Glutamatergic neuron (in vitro differentiated cells): ENCODE measurements at regions not wholly inside any gene's neighbourhood (a gene's known extent, or its start where the extent isn't known, plus 50 kb on each side); places are given as distances from the start of the nearest gene placed in this dataset.

Experiments used
- DNase-seq: peaks from one replicate; pipeline ENCODE4 v3.0.0; 2022
- H3K27ac Mint-ChIP-seq: one replicate; pipeline ENCODE4 v1.8.0; 2020; ENCODE audit warnings: mild to moderate bottlenecking, mixed read lengths, inconsistent platforms; ENCODE audit not compliant: unreplicated experiment
- H3K27me3 Mint-ChIP-seq: one replicate; pipeline ENCODE4 v1.8.0; 2020; ENCODE audit warnings: mild to moderate bottlenecking, moderate library complexity, mixed read lengths, inconsistent platforms; ENCODE audit not compliant: unreplicated experiment
- H3K36me3 Mint-ChIP-seq: one replicate; pipeline ENCODE4 v1.8.0; 2020; ENCODE audit warnings: mild to moderate bottlenecking, mixed read lengths, inconsistent platforms; ENCODE audit not compliant: unreplicated experiment
- H3K4me1 Mint-ChIP-seq: one replicate; pipeline ENCODE4 v1.8.0; 2020; ENCODE audit warnings: mild to moderate bottlenecking, low read depth, mixed read lengths, inconsistent platforms; ENCODE audit not compliant: unreplicated experiment
- H3K4me3 Mint-ChIP-seq: one replicate; pipeline ENCODE4 v1.8.0; 2020; ENCODE audit warnings: mild to moderate bottlenecking, mixed read lengths, inconsistent platforms; ENCODE audit not compliant: unreplicated experiment
- H3K9me3 Mint-ChIP-seq: one replicate; pipeline ENCODE4 v1.8.0; 2020; ENCODE audit warnings: mild to moderate bottlenecking, moderate library complexity, mixed read lengths, inconsistent platforms; ENCODE audit not compliant: unreplicated experiment
- CTCF ChIP-seq: fragments of 200-600 bp; sonication (generic); IDR thresholded peaks from one replicate; pipeline ENCODE4 v1.5.0; 2021; ENCODE audit not compliant: partially characterized antibody, unreplicated experiment

GRCh38 chr3:28915741-28916500 is 364.9 kb upstream of the RBMS3 start:
- peaks cover 5% of the 10 kb centered on the region for H3K4me1 Mint-ChIP-seq
- no peaks in the 10 kb centered on the region for H3K9me3 Mint-ChIP-seq
- H3K27ac Mint-ChIP-seq, result no peak overlapping the region
- H3K36me3 Mint-ChIP-seq, result no peaks in the 10 kb centered on the region
- no peaks in the 10 kb centered on the region for H3K27me3 Mint-ChIP-seq
- TF ChIP-seq CTCF, result no peak
- DNase-seq, result peak; percentile 50
- no peak overlapping the region for H3K4me3 Mint-ChIP-seq

GRCh38 chr3:28916713-28917499 is 364.0 kb upstream of the RBMS3 start:
- no peak for TF ChIP-seq CTCF
- Mint-ChIP-seq H3K36me3 (no peaks in the 10 kb centered on the region), H3K27ac (no peak overlapping the region), H3K4me1 (peaks cover 5% of the 10 kb centered on the region), H3K9me3 (no peaks in the 10 kb centered on the region), H3K27me3 (no peaks in the 10 kb centered on the region), H3K4me3 (no peak overlapping the region)
- DNase-seq, result no peak

- Mint-ChIP-seq H3K9me3 (no peaks in the 10 kb centered on the region), H3K36me3 (no peaks in the 10 kb centered on the region), H3K4me1 (peaks cover 5% of the 10 kb centered on the region), H3K27me3 (no peaks in the 10 kb centered on the region), H3K4me3 (no peak overlapping the region), H3K27ac (no peak overlapping the region)
- DNase-seq, result no peak
- TF ChIP-seq CTCF, result no peak
Measured at GRCh38 chr3:28917895-28918475, 362.9 kb upstream of the RBMS3 start.

GRCh38 chr3:28922376-28922775 is 358.5 kb upstream of the RBMS3 start:
- no peak for TF ChIP-seq CTCF
- no peaks in the 10 kb centered on the region for H3K36me3 Mint-ChIP-seq
- H3K9me3 Mint-ChIP-seq, result no peaks in the 10 kb centered on the region
- H3K4me1 Mint-ChIP-seq, result peaks cover under 1% of the 10 kb centered on the region
- H3K27ac Mint-ChIP-seq, result no peak overlapping the region
- DNase-seq, result no peak
- H3K4me3 Mint-ChIP-seq, result no peak overlapping the region
- no peaks in the 10 kb centered on the region for H3K27me3 Mint-ChIP-seq
